Esophagus muscularis mucosa (tissue), 4 donors: ENCODE measurements at regions not wholly inside any gene's neighbourhood (a gene's known extent, or its start where the extent isn't known, plus 50 kb on each side); places are given as distances from the start of the nearest gene placed in this dataset.

ENCODE experiments used
- DNase-seq: peaks from one replicate; pipeline ENCODE4 v3.0.0-alpha.2; 2017; ENCODE audit errors: extremely low spot score
- H3K27ac ChIP-seq, 4 donors: fragments of 200-600 bp; sonication (generic); replicated peaks in 1 of 4; 1 replicate in 3 of 4; 2 replicates in 1 of 4; pipeline ENCODE4 v1.5.1; 2016 to 2019; ENCODE audit warnings: mild to moderate bottlenecking in 1 of 4
- H3K27me3 ChIP-seq, 4 donors: fragments of 200-600 bp; sonication (generic); one replicate each; pipeline versions ENCODE4 v1.5.1 to v1.6.0; 2016 to 2019
- H3K36me3 ChIP-seq, 4 donors: fragments of 200-600 bp; sonication (generic); one replicate each; pipeline ENCODE4 v1.5.1; 2016 to 2019
- H3K4me1 ChIP-seq, 4 donors: fragments of 200-600 bp; sonication (generic); one replicate each; pipeline ENCODE4 v1.5.1; 2016 to 2019
- H3K4me3 ChIP-seq, 4 donors: fragments of 200-600 bp; sonication (generic); 1 replicate in 2 of 4; 2 replicates in 2 of 4; pipeline ENCODE4 v1.5.1; 2016 to 2019; ENCODE audit warnings: mild to moderate bottlenecking in 4 of 4, moderate library complexity in 1 of 4
- H3K9me3 ChIP-seq, 4 donors: fragments of 200-600 bp; sonication (generic); 1 replicate in 3 of 4; 2 replicates in 1 of 4; pipeline ENCODE4 v1.5.1; 2016 to 2019
- EP300 ChIP-seq: sonication (generic); formaldehyde crosslinking; IDR thresholded peaks from one replicate; pipeline ENCODE4 v1.6.1; 2017; ENCODE audit warnings: antibody characterized with exemption
- POLR2A ChIP-seq: fragments of 450-650 bp; IDR thresholded peaks from one replicate; pipeline ENCODE4 v1.6.1; 2017; ENCODE audit warnings: antibody characterized with exemption, moderate library complexity, mild to moderate bottlenecking, low read depth
- POLR2AphosphoS5 ChIP-seq, 2 donors: sonication (generic); formaldehyde crosslinking; IDR thresholded peaks; one replicate each; pipeline ENCODE4 v1.6.1; 2017; ENCODE audit warnings: antibody characterized with exemption in 2 of 2
- WGBS: methylation state at CpG from one replicate; pipeline ENCODE4 v1.1.5; 2018; 5-methylcytosine and 5-hydroxymethylcytosine counted together
- intact Hi-C: fragments of 100-400 bp; cut with DNase I; formaldehyde crosslinking; loops from one replicate; pipeline ENCODE4 v1.15.1; 2023
- TF ChIP-seq, protein P1 (sequence below), 3 experiments: fragments of 200-600 bp in 2 of 3; fragments of 450-650 bp in 1 of 3; sonication (generic) in 2 of 3; IDR thresholded peaks; one replicate each; pipeline ENCODE4 v1.5.1; 2017 to 2019; ENCODE audit warnings: antibody characterized with exemption in 3 of 3, mild to moderate bottlenecking in 2 of 3, moderate library complexity in 1 of 3

DNA sequence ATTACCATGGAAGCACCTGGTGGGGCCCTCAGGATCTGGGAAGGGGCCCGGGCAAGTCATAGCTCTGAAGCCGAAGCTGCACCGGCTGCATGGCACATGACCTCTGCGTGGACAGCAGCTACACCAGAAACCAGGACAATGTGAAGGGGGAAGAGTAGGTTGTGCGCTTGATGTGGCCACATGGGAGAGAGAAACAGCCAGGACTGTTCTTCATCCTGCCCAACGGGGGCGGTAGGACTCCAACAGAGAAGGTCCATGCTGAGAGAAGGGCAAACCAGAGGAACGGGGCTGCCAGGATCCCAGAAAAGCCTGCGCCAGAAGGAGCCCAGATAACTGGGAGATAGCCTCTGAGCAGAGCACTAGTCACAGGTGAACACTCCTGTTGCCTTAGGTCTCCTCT, 54.9 kb upstream of the PRR20G start:
- 46% methylated on average over 9 of the region's 9 CpGs for WGBS
- Histone ChIP-seq H3K4me1 (peaks cover 0 to 6% (median 2%) of the 10 kb centered on the region in 4 donors), H3K27me3 (peaks cover 0 to 70% (median 15%) of the 10 kb centered on the region in 4 donors), H3K27ac (no peak overlapping the region), H3K4me3 (no peak overlapping the region), H3K36me3 (no peaks in the 10 kb centered on the region), H3K9me3 (no peaks in the 10 kb centered on the region)
- DNase-seq = peak; percentile 53
- no peak for TF ChIP-seq POLR2AphosphoS5 (IDR thresholded peaks at IDR 0.05)
- TF ChIP-seq, protein P1, sequence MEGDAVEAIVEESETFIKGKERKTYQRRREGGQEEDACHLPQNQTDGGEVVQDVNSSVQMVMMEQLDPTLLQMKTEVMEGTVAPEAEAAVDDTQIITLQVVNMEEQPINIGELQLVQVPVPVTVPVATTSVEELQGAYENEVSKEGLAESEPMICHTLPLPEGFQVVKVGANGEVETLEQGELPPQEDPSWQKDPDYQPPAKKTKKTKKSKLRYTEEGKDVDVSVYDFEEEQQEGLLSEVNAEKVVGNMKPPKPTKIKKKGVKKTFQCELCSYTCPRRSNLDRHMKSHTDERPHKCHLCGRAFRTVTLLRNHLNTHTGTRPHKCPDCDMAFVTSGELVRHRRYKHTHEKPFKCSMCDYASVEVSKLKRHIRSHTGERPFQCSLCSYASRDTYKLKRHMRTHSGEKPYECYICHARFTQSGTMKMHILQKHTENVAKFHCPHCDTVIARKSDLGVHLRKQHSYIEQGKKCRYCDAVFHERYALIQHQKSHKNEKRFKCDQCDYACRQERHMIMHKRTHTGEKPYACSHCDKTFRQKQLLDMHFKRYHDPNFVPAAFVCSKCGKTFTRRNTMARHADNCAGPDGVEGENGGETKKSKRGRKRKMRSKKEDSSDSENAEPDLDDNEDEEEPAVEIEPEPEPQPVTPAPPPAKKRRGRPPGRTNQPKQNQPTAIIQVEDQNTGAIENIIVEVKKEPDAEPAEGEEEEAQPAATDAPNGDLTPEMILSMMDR (IDR thresholded peaks at IDR 0.05) = no peak
- TF ChIP-seq EP300 = no peak
- TF ChIP-seq POLR2A = no peak
- intact Hi-C loops = no loop called here

DNA sequence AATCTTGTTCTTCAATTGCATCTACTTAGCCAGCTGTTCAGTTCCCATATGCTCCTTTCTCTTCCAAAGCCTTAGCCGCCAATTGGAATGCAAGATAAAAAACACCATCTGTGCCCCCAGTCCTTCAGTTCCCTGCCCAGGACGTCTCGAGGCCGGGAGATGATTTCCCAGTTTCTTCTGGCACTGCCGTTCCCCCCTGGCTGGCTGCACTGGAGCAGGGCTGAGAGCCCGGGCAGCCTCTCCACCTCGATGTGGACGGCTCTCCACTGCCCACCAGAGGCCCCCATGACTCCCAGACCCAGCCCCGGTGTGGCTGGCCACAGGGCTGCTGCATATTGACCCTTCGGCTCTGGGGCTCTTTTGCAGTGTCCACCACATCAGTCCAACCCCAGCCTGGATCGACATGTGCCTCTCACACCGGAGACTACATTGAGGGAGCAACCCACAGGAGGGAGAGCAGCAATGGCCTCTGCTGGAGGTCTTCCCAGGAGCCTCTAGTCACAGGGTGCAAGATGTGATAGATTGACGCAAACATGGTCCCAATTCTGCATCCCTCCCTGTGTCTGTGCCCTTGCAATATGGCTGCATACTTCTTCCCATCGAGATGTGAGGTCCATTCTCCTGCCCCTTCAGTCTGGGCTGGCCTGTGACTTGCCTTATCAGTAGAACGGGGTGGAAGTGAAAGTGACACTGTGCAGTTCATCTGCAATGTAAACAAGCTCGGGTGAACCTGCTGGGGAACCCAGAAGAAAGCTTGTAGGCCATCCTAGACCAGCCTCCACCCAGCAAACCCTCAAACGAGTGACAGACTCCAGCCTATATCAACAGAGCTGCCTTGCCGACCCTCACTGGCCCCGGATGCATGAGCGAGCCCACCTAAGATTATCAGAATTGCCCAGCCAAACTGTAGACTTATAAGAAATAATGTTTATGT, 52.3 kb upstream of the PRR20G start:
- peaks cover 0 to 9% (median 3%) of the 10 kb centered on the region in 4 donors for H3K4me1 ChIP-seq
- no peaks in the 10 kb centered on the region for H3K36me3 ChIP-seq
- TF ChIP-seq POLR2A = no peak
- TF ChIP-seq, protein P1 (IDR thresholded peaks at IDR 0.05) = no peak
- TF ChIP-seq EP300 = no peak
- TF ChIP-seq POLR2AphosphoS5 (IDR thresholded peaks at IDR 0.05) = no peak
- no peaks in the 10 kb centered on the region for H3K9me3 ChIP-seq
- 55% methylated on average over 18 of the region's 20 CpGs for WGBS
- no peak overlapping the region for H3K4me3 ChIP-seq
- DNase-seq = peak; percentile 90
- no peak overlapping the region for H3K27ac ChIP-seq
- peaks cover 0 to 88% (median 20%) of the 10 kb centered on the region in 4 donors for H3K27me3 ChIP-seq
- intact Hi-C loops = no loop called here

GRCh38 chr3:127339016-127339415, 51.2 kb upstream of the PRR20G start:
- H3K4me3 ChIP-seq = no peak overlapping the region
- intact Hi-C loops = no loop called here
- no peaks in the 10 kb centered on the region for H3K36me3 ChIP-seq
- peaks cover 0 to 78% (median 21%) of the 10 kb centered on the region in 4 donors for H3K27me3 ChIP-seq
- peaks cover 0 to 9% (median 9%) of the 10 kb centered on the region in 4 donors for H3K9me3 ChIP-seq
- no peak overlapping the region for H3K27ac ChIP-seq
- peak; percentile 24 for DNase-seq
- H3K4me1 ChIP-seq = peaks cover 0 to 9% (median 3%) of the 10 kb centered on the region in 4 donors
- WGBS = 84% methylated on average over 3 of the region's 3 CpGs
- no peak for TF ChIP-seq POLR2A
- TF ChIP-seq POLR2AphosphoS5 (IDR thresholded peaks at IDR 0.05) = no peak
- TF ChIP-seq, protein P1 (IDR thresholded peaks at IDR 0.05) = no peak
- TF ChIP-seq EP300 = no peak

DNA sequence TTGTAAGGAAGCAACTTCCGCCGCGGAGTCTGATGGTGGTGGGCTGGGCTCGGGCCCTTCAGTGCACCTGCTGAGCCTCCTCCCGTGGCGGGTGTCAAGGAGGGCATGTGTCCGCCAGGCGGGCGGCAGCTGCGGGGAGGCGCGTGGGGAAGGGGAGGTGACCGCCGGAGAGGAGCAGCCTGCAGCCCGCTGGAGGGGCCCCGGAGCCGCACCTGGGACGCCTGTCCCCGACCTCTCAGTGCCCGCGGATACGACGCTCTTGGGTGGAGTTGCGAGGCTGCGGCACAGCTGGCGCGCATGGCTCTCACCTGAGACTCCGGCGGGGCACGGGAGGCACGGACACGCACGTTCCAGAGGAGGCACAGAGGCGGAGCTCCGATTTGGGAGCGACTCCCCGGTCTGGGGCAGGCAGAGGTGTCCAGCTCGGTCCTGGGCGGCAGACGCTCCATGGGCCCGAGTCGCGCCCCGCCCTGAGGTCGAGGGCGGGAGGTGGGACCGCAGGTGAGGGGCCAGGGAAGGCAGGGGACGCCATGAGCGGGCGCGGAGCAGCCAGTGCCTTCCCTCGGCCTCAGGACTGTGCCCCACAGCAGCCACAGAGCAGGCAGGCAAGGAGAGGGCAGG, 50.2 kb upstream of the PRR20G start:
- no peak overlapping the region for H3K27ac ChIP-seq
- DNase-seq = peak; percentile 39
- intact Hi-C loops = no loop called here
- no peak for TF ChIP-seq POLR2A
- no peak for TF ChIP-seq POLR2AphosphoS5 (IDR thresholded peaks at IDR 0.05)
- TF ChIP-seq EP300 = no peak
- TF ChIP-seq, protein P1 (IDR thresholded peaks at IDR 0.05) = no peak
- H3K27me3 ChIP-seq = peaks cover 0 to 78% (median 21%) of the 10 kb centered on the region in 4 donors
- WGBS = 20% methylated on average over 16 of the region's 52 CpGs
- H3K4me1 ChIP-seq = peaks cover 0 to 9% (median 3%) of the 10 kb centered on the region in 4 donors
- no peak overlapping the region for H3K4me3 ChIP-seq
- H3K36me3 ChIP-seq = no peaks in the 10 kb centered on the region
- H3K9me3 ChIP-seq = peaks cover 0 to 14% (median 12%) of the 10 kb centered on the region in 4 donors
